IMR-90 (cell line): ENCODE measurements at regions not wholly inside any gene's neighbourhood (a gene's known extent, or its start where the extent isn't known, plus 50 kb on each side); places are given as distances from the start of the nearest gene placed in this dataset.

ENCODE experiments used
- ATAC-seq: fragments of 200-7000 bp; cut with Tn5 transposase; 2 replicates; pipeline ENCODE4 v1.9.1; 2020; ENCODE audit warnings: low read depth, mild to moderate bottlenecking, moderate library complexity
- BruUV-seq: library from RNA; stranded (reverse); fragments of 400-500 nt; replicated peaks from 2 replicates; lab custom pipeline; 2021; lab: Mats Ljungman, UMichigan
- CTCF ChIA-PET: fragments of 300-600 bp; formaldehyde crosslinking; extraction: SDS; loops from one replicate; lab custom pipeline; 2021; ENCODE audit warnings: antibody characterized with exemption; lab: Yijun Ruan, JAX
- POLR2A ChIA-PET: fragments of 300-600 bp; sonication (Branson Sonifier 250); formaldehyde crosslinking; loops from one replicate; lab custom pipeline; 2022; ENCODE audit warnings: antibody characterized with exemption; ENCODE audit not compliant: unreplicated experiment; lab: Charles Lee
- DNase-seq: peaks from one replicate; pipeline ENCODE4 v3.0.0; 2013
- H2AFZ ChIP-seq: replicated peaks from 2 replicates; pipeline ENCODE3; 2013; ENCODE audit warnings: low read length, mild to moderate bottlenecking; ENCODE audit not compliant: poor library complexity
- H2AK5ac ChIP-seq: 2 replicates; pipeline ENCODE4 v1.6.1; 2013; ENCODE audit warnings: low read depth, low read length, inconsistent platforms
- H2AK9ac ChIP-seq: replicated peaks from 2 replicates; pipeline ENCODE3; 2013; ENCODE audit warnings: mild to moderate bottlenecking, low read depth, low read length, moderate library complexity; ENCODE audit not compliant: poor library complexity
- H2BK120ac ChIP-seq: 2 replicates; pipeline ENCODE4 v1.6.1; 2013; ENCODE audit warnings: low read depth, low read length, inconsistent platforms
- H2BK15ac ChIP-seq: 3 replicates; pipeline ENCODE4 v1.6.1; 2013; ENCODE audit warnings: low read depth, low read length, inconsistent platforms
- H2BK20ac ChIP-seq: 2 replicates; pipeline ENCODE4 v1.6.1; 2013; ENCODE audit warnings: low read depth, mild to moderate bottlenecking, inconsistent platforms, low read length, moderate library complexity
- H2BK5ac ChIP-seq: 2 replicates; pipeline ENCODE4 v1.6.1; 2013; ENCODE audit warnings: mild to moderate bottlenecking, low read depth, low read length, inconsistent platforms; ENCODE audit not compliant: poor library complexity, severe bottlenecking
- H3K14ac ChIP-seq: replicated peaks from 2 replicates; pipeline ENCODE4 v1.6.1; 2013; ENCODE audit warnings: low read depth, low read length, inconsistent platforms
- H3K18ac ChIP-seq: 2 replicates; pipeline ENCODE4 v1.6.1; 2013; ENCODE audit warnings: low read depth, low read length, control low read depth
- H3K23ac ChIP-seq: 2 replicates; pipeline ENCODE4 v1.6.1; 2013; ENCODE audit warnings: low read depth, low read length, inconsistent platforms
- H3K27ac ChIP-seq: 2 replicates; pipeline ENCODE4 v1.5.1; 2013; ENCODE audit warnings: mild to moderate bottlenecking, control low read depth, low read length; ENCODE audit not compliant: insufficient read depth
- H3K27me3 ChIP-seq: 2 replicates; pipeline ENCODE4 v1.6.1; 2013; ENCODE audit warnings: low read length; ENCODE audit not compliant: control insufficient read depth, insufficient read depth
- H3K36me3 ChIP-seq: 2 replicates; pipeline ENCODE4 v1.6.1; 2013; ENCODE audit warnings: low read length, mixed read lengths; ENCODE audit not compliant: control insufficient read depth, insufficient read depth
- H3K4ac ChIP-seq: 2 replicates; pipeline ENCODE4 v1.6.1; 2013; ENCODE audit warnings: low read depth, low read length, inconsistent platforms
- H3K4me1 ChIP-seq: 2 replicates; pipeline ENCODE4 v1.6.1; 2013; ENCODE audit warnings: low read length, mixed read lengths; ENCODE audit not compliant: control insufficient read depth, insufficient read depth
- H3K4me2 ChIP-seq: 2 replicates; pipeline ENCODE4 v1.6.1; 2013; ENCODE audit warnings: low read depth, mild to moderate bottlenecking, control low read depth, low read length, moderate library complexity
- H3K4me3 ChIP-seq: 2 replicates; pipeline ENCODE4 v1.5.1; 2013; ENCODE audit warnings: low read depth, mild to moderate bottlenecking, control low read depth, low read length, moderate library complexity; ENCODE audit not compliant: insufficient read depth
- H3K56ac ChIP-seq: 2 replicates; pipeline ENCODE4 v1.6.1; 2013; ENCODE audit warnings: low read length, inconsistent platforms; ENCODE audit not compliant: insufficient read depth; ENCODE audit errors: extremely low read depth
- H3K79me1 ChIP-seq, 2 experiments: 2 replicates each; pipeline ENCODE4 v1.6.1; 2013; ENCODE audit warnings: low read length in 2 of 2, inconsistent platforms in 1 of 2, low read depth in 1 of 2
- H3K9ac ChIP-seq: 2 replicates; pipeline ENCODE4 v1.6.1; 2013; ENCODE audit warnings: low read depth, low read length, control low read depth
- H3K9me1 ChIP-seq: 2 replicates; pipeline ENCODE4 v1.6.1; 2013; ENCODE audit warnings: low read length, inconsistent platforms; ENCODE audit not compliant: insufficient read depth
- H3K9me3 ChIP-seq: 2 replicates; pipeline ENCODE4 v1.6.1; 2013; ENCODE audit warnings: low read length; ENCODE audit not compliant: control insufficient read depth, insufficient read depth
- H4K20me1 ChIP-seq: 2 replicates; pipeline ENCODE4 v1.6.1; 2013; ENCODE audit warnings: low read length, inconsistent platforms; ENCODE audit not compliant: insufficient read depth
- H4K5ac ChIP-seq: 2 replicates; pipeline ENCODE4 v1.6.1; 2013; ENCODE audit warnings: mild to moderate bottlenecking, low read depth, low read length, control low read depth
- H4K8ac ChIP-seq, 2 experiments: 2 replicates each; pipeline ENCODE4 v1.6.1; 2013; ENCODE audit warnings: low read depth in 2 of 2, low read length in 2 of 2, control low read depth in 1 of 2, inconsistent platforms in 1 of 2
- H4K91ac ChIP-seq: 2 replicates; pipeline ENCODE4 v1.6.1; 2013; ENCODE audit warnings: low read depth, low read length, inconsistent platforms; ENCODE audit not compliant: insufficient read depth
- BHLHE40 ChIP-seq: fragments of 150-350 bp; IDR thresholded peaks from 2 replicates; pipeline ENCODE4 v1.6.1; 2016; ENCODE audit warnings: mild to moderate bottlenecking, low read depth, low read length
- FOS ChIP-seq: fragments of 150-350 bp; IDR thresholded peaks from 2 replicates; pipeline ENCODE4 v1.6.1; 2016; ENCODE audit warnings: low read depth, low read length
- MAFK ChIP-seq: IDR thresholded peaks from 2 replicates; pipeline ENCODE4 v1.6.1; 2012; ENCODE audit warnings: low read depth, low read length, improper control_type of control experiment
- WGBS, 2 experiments: methylation state at CpG; one replicate each; pipeline versions ENCODE4 v1.1.5 to v1.1.7; 2013; ENCODE audit warnings: missing lambda C conversion rate in 2 of 2; ENCODE audit not compliant: insufficient read length in 1 of 2; ENCODE audit errors: extremely low coverage in 2 of 2; 5-methylcytosine and 5-hydroxymethylcytosine counted together
- dilution Hi-C: fragments of 300-500 bp; cut with HindIII; formaldehyde crosslinking; loops from one replicate; pipeline ENCODE4 v1.14.3; 2018; ENCODE audit warnings: low sequenced_read_pairs; ENCODE audit not compliant: unreplicated experiment
- in situ Hi-C: fragments of 300-500 bp; cut with MboI; formaldehyde crosslinking; loops from 3 replicates; pipeline ENCODE4 v1.14.3; 2019; ENCODE audit warnings: low sequenced_read_pairs, inconsistent platforms, mixed read lengths
- intact Hi-C: fragments of 100-400 bp; cut with micrococcal nuclease; formaldehyde crosslinking; loops from 2 replicates; pipeline ENCODE4 v1.10.0; 2022

DNA sequence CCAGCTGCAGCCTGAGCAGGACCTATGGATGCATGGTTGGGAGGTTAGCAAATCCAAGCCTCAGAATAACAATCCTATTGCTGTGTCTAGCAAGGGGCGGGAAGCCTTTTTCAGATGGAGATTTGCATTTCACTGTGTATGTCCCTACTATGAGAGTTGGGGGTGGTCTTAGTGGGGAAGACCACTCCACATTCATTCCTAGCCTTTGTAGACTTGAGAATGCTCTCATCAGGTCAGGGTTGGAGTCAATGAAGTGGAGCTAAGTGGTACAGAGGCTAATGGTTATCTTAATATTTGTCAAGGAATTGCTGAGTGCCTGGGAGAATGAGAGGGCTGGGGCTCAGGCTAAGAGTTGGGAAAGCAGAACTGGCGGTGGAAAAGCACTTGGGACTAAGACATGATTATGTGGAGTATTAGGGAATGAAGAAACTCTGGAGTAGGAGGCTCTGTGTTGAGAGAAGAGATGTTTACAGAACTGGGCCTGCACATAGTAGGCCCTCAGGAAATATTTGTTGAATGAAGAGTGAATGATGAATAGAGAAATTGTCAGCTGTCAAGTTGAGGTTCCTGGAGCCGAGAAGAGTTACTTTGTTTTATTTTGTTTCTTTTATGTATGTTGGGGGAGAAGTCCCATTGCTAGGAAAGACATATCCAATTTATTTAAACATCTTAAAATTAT lies 175.5 kb upstream of the SPRY4 start:
- Histone ChIP-seq H3K4me2 (no peak overlapping the region), H2AFZ (no peak overlapping the region), H3K27me3 (no peaks in the 10 kb centered on the region), H2AK9ac (no peak overlapping the region), H2AK5ac (no peak overlapping the region), H3K27ac (no peak overlapping the region), H4K20me1 (no peaks in the 10 kb centered on the region), H3K4me1 (no peaks in the 10 kb centered on the region), H4K91ac (no peak overlapping the region), H3K9ac (no peak overlapping the region), H2BK5ac (no peak overlapping the region), H3K9me3 (no peaks in the 10 kb centered on the region), H3K4me3 (no peak overlapping the region), H3K18ac (no peak overlapping the region), H3K79me1 (no peaks in the 10 kb centered on the region), H3K14ac (no peak overlapping the region), H3K4ac (no peak overlapping the region), H2BK120ac (no peak overlapping the region), H2BK20ac (no peak overlapping the region), H4K5ac (no peak overlapping the region), H3K23ac (no peak overlapping the region), H3K56ac (no peak overlapping the region), H3K36me3 (no peaks in the 10 kb centered on the region; the same call in 1 of the 2 replicates), H3K9me1 (no peaks in the 10 kb centered on the region), H4K8ac (no peak overlapping the region), H2BK15ac (no peak overlapping the region)
- in situ Hi-C loops, result no loop called here
- WGBS, 2 experiments, result 86% methylated on average over 1 of the region's 3 CpGs; no CpG with 5 or more reads in 1 of the 2 experiments
- CTCF ChIA-PET, result no interaction called here
- no TSS peak for BruUV-seq
- no peak for DNase-seq
- no peak for ATAC-seq
- dilution Hi-C loops, result no loop called here
- no peak for TF ChIP-seq FOS
- no peak for TF ChIP-seq BHLHE40
- no peak for TF ChIP-seq MAFK
- POLR2A ChIA-PET, result no interaction called here
- intact Hi-C loops, result no loop called here
